ENCODE measurements at regions not wholly inside any gene's neighbourhood (a gene's known extent, or its start where the extent isn't known, plus 50 kb on each side); places are given as distances from the start of the nearest gene placed in this dataset.

GRCh38 chr17:72053036-72053435 is 67.8 kb upstream of the SOX9 start:
- no peaks in the 10 kb centered on the region for H4K20me1 ChIP-seq (ENCODE audit: control insufficient read depth, insufficient read depth, low read length, poor library complexity, severe bottlenecking)
- no peaks in the 10 kb centered on the region for H3K4me1 Mint-ChIP-seq
- TF ChIP-seq EZH2 (IDR thresholded peaks at IDR 0.05; ENCODE audit: borderline replicate concordance, insufficient read depth, low read depth, low read length, poor library complexity, severe bottlenecking) (no peak), CTCF (IDR thresholded peaks at IDR 0.05) (no peak)
- H3K9ac ChIP-seq (ENCODE audit: low read length) = no peak overlapping the region
- intact Hi-C loops (cut with micrococcal nuclease) = no loop called here
- H3K79me2 ChIP-seq (ENCODE audit: control insufficient read depth, insufficient read depth, low read length) = no peaks in the 10 kb centered on the region
- H3K4me3 ChIP-seq (ENCODE audit: control extremely low read depth in 1 of 5, extremely low read depth in 1 of 5, insufficient read depth in 1 of 5, low read depth in 2 of 5, low read length in 4 of 5) = no peak overlapping the region
- H3K9me3 ChIP-seq (ENCODE audit: control extremely low read depth in 1 of 3, control insufficient read depth in 2 of 3, insufficient read depth in 1 of 3, low read length in 2 of 3) = peaks cover 0 to 5% (median 0%) of the 10 kb centered on the region in 3 donors
- H3K36me3 ChIP-seq (replicated peaks in 1 of 2; ENCODE audit: control extremely low read depth in 1 of 2, control insufficient read depth in 1 of 2, extremely low read depth in 1 of 2, insufficient read depth in 2 of 2, low read length in 1 of 2) = no peaks in the 10 kb centered on the region
- ChIA-PET CTCF (no interaction called here), POLR2A (no interaction called here)
- H3K9me3 Mint-ChIP-seq (ENCODE audit: insufficient read depth) = peaks cover 4% of the 10 kb centered on the region
- H3K4me3 Mint-ChIP-seq = no peak overlapping the region
- no peak overlapping the region for H2AFZ ChIP-seq (ENCODE audit: insufficient read depth, low read depth, low read length, poor library complexity, severe bottlenecking)
- no peak for DNase-seq
- H3K27me3 Mint-ChIP-seq = no peaks in the 10 kb centered on the region
- no peak for ATAC-seq (ENCODE audit: low read depth)
- H3K27ac ChIP-seq (ENCODE audit: low read length in 2 of 2) = no peak overlapping the region
- no peak overlapping the region for H3K27ac Mint-ChIP-seq
- no peaks in the 10 kb centered on the region for H3K4me1 ChIP-seq (ENCODE audit: control insufficient read depth in 2 of 2, insufficient read depth in 2 of 2, low read length in 2 of 2)
- no peaks in the 10 kb centered on the region for H3K27me3 ChIP-seq (replicated peaks in 1 of 4; ENCODE audit: control extremely low read depth in 1 of 4, control insufficient read depth in 3 of 4, insufficient read depth in 4 of 4, low read length in 3 of 4)
- 43% methylated on average over 7 of the region's 11 CpGs for WGBS (ENCODE audit: insufficient coverage)
- no peak overlapping the region for H3K4me2 ChIP-seq (replicated peaks; ENCODE audit: low read depth, low read length, poor library complexity, severe bottlenecking)

- Histone ChIP-seq H3K4me2 (replicated peaks; ENCODE audit: low read depth, low read length, poor library complexity, severe bottlenecking) (no peak overlapping the region), H3K9me3 (ENCODE audit: control extremely low read depth in 1 of 3, control insufficient read depth in 2 of 3, insufficient read depth in 1 of 3, low read length in 2 of 3) (peaks cover 0 to 6% (median 0%) of the 10 kb centered on the region in 3 donors), H4K20me1 (ENCODE audit: control insufficient read depth, insufficient read depth, low read length, poor library complexity, severe bottlenecking) (no peaks in the 10 kb centered on the region), H3K27me3 (replicated peaks in 1 of 4; ENCODE audit: control extremely low read depth in 1 of 4, control insufficient read depth in 3 of 4, insufficient read depth in 4 of 4, low read length in 3 of 4) (no peaks in the 10 kb centered on the region), H3K4me3 (ENCODE audit: control extremely low read depth in 1 of 5, extremely low read depth in 1 of 5, insufficient read depth in 1 of 5, low read depth in 2 of 5, low read length in 4 of 5) (no peak overlapping the region), H3K36me3 (replicated peaks in 1 of 2; ENCODE audit: control extremely low read depth in 1 of 2, control insufficient read depth in 1 of 2, extremely low read depth in 1 of 2, insufficient read depth in 2 of 2, low read length in 1 of 2) (no peaks in the 10 kb centered on the region), H3K79me2 (ENCODE audit: control insufficient read depth, insufficient read depth, low read length) (no peaks in the 10 kb centered on the region), H3K27ac (ENCODE audit: low read length in 2 of 2) (no peak overlapping the region), H3K4me1 (ENCODE audit: control insufficient read depth in 2 of 2, insufficient read depth in 2 of 2, low read length in 2 of 2) (no peaks in the 10 kb centered on the region), H3K9ac (ENCODE audit: low read length) (no peak overlapping the region), H2AFZ (ENCODE audit: insufficient read depth, low read depth, low read length, poor library complexity, severe bottlenecking) (no peak overlapping the region)
- H3K4me1 Mint-ChIP-seq = no peaks in the 10 kb centered on the region
- H3K4me3 Mint-ChIP-seq = no peak overlapping the region
- no peaks in the 10 kb centered on the region for H3K27me3 Mint-ChIP-seq
- H3K9me3 Mint-ChIP-seq (ENCODE audit: insufficient read depth) = peaks cover 4% of the 10 kb centered on the region
- H3K27ac Mint-ChIP-seq = no peak overlapping the region
- ATAC-seq (ENCODE audit: low read depth) (no peak), DNase-seq (no peak)
- ChIA-PET CTCF (no interaction called here), POLR2A (no interaction called here)
- TF ChIP-seq CTCF (IDR thresholded peaks at IDR 0.05) (no peak), EZH2 (IDR thresholded peaks at IDR 0.05; ENCODE audit: borderline replicate concordance, insufficient read depth, low read depth, low read length, poor library complexity, severe bottlenecking) (no peak)
- intact Hi-C loops (cut with micrococcal nuclease) = no loop called here
- WGBS (ENCODE audit: insufficient coverage) = 30% methylated on average over 8 of the region's 12 CpGs
Measured at GRCh38 chr17:72053449-72053848, 67.4 kb upstream of the SOX9 start.

Data from B cell (primary cell).